NCI-H460 (cell line): ENCODE measurements at regions not wholly inside any gene's neighbourhood (a gene's known extent, or its start where the extent isn't known, plus 50 kb on each side); places are given as distances from the start of the nearest gene placed in this dataset.
A peak's percentile ranks its signal among the peaks of the same experiment; 100 is the strongest.
"Not testable (repeated sequence)": the region's sequence is repeated elsewhere in the genome, so short reads cannot be mapped to it uniquely, and the experiment has no call there.

Experiments used
- DNase-seq: peaks from one replicate; pipeline ENCODE4 v3.0.0-alpha.2; 2016; ENCODE audit warnings: low read depth; ENCODE audit errors: extremely low read depth

GRCh38 chr11:44450295-44450932, 115.0 kb upstream of the CD82 start:
- DNase-seq, result no peak

- DNase-seq, result no peak
Measured at GRCh38 chr11:44451706-44452105, 113.8 kb upstream of the CD82 start.

GRCh38 chr11:44452827-44453572, 112.5 kb upstream of the CD82 start:
- DNase-seq, result no peak

- DNase-seq, result no peak
Measured at GRCh38 chr11:44453871-44454270, 111.6 kb upstream of the CD82 start.

- DNase-seq, result no peak
Measured at GRCh38 chr11:44454666-44455065, 110.8 kb upstream of the CD82 start.

GRCh38 chr11:44456544-44457300, 108.7 kb upstream of the CD82 start:
- DNase-seq, result peak; percentile 18

GRCh38 chr11:44457862-44458261, 107.6 kb upstream of the CD82 start:
- no peak for DNase-seq

GRCh38 chr11:44463751-44464150, 101.7 kb upstream of the CD82 start:
- no peak for DNase-seq

- no peak for DNase-seq
Measured at GRCh38 chr11:44464741-44465140, 100.7 kb upstream of the CD82 start.

- no peak for DNase-seq
Measured at GRCh38 chr11:44466531-44467205, 98.8 kb upstream of the CD82 start.

GRCh38 chr11:44467413-44467812, 98.0 kb upstream of the CD82 start:
- DNase-seq, result no peak

GRCh38 chr11:44467931-44468330, 97.5 kb upstream of the CD82 start:
- DNase-seq, result no peak

GRCh38 chr11:44468345-44468988, 97.0 kb upstream of the CD82 start:
- DNase-seq, result no peak

- DNase-seq, result no peak
Measured at GRCh38 chr11:44469412-44469811, 96.1 kb upstream of the CD82 start.

- no peak for DNase-seq
Measured at GRCh38 chr11:44470854-44471253, 94.6 kb upstream of the CD82 start.

GRCh38 chr11:44471603-44472002, 93.9 kb upstream of the CD82 start:
- no peak for DNase-seq

- no peak for DNase-seq
Measured at GRCh38 chr11:44472916-44473315, 92.5 kb upstream of the CD82 start.

GRCh38 chr11:44474702-44475101, 90.8 kb upstream of the CD82 start:
- no peak for DNase-seq

- DNase-seq, result no peak
Measured at GRCh38 chr11:44475114-44475686, 90.3 kb upstream of the CD82 start.

- DNase-seq, result not testable (repeated sequence)
Measured at GRCh38 chr11:44482338-44482737, 83.1 kb upstream of the CD82 start.
